A549 (cell line): ENCODE measurements at regions not wholly inside any gene's neighbourhood (a gene's known extent, or its start where the extent isn't known, plus 50 kb on each side); places are given as distances from the start of the nearest gene placed in this dataset.

ENCODE experiments used
- ATAC-seq, 2 experiments: fragments of 200-7000 bp in 1 of 2; fragments of >200 bp in 1 of 2; cut with Nextera tagmentation in 1 of 2; cut with Tn5 transposase in 1 of 2; 3 replicates each; pipeline versions ENCODE4 v1.8.0 to v1.9.1; 2018 to 2020; ENCODE audit warnings: mild to moderate bottlenecking in 1 of 2, moderate library complexity in 1 of 2
- CTCF ChIA-PET: fragments of 300-600 bp; sonication (Branson Sonifier 250); formaldehyde crosslinking; extraction: SDS; loops from one replicate; lab custom pipeline; 2021; ENCODE audit warnings: antibody characterized with exemption, inconsistent platforms; lab: Yijun Ruan, JAX
- POLR2A ChIA-PET: fragments of 350-600 bp; formaldehyde crosslinking; extraction: SDS; loops from one replicate; lab custom pipeline; 2021; ENCODE audit warnings: antibody characterized with exemption, inconsistent platforms; lab: Yijun Ruan, JAX
- DNase-seq, 2 experiments: peaks; one replicate each; pipeline versions ENCODE4 v3.0.0 to v3.0.0-alpha.2; 2011 to 2016; ENCODE audit warnings: low read depth in 1 of 2, low spot score in 1 of 2
- FAIRE-seq: peaks from 2 replicates; lab custom pipeline; 2011; peaks lifted over from hg19 to GRCh38; lab: Jason Lieb, UNC
- H3K27ac ChIP-seq, 2 experiments: fragments of >200 bp; sonication (Bioruptor Twin); formaldehyde crosslinking; 3 replicates each; pipeline ENCODE4 v1.5.1; 2016 to 2017
- H3K4me1 ChIP-seq: fragments of >200 bp; sonication (Bioruptor Twin); formaldehyde crosslinking; 3 replicates; pipeline ENCODE4 v1.6.1; 2016
- H3K4me2 ChIP-seq: fragments of >200 bp; sonication (Bioruptor Twin); formaldehyde crosslinking; 3 replicates; pipeline ENCODE4 v1.6.1; 2016
- H3K4me3 ChIP-seq: fragments of >200 bp; sonication (Bioruptor Twin); formaldehyde crosslinking; 3 replicates; pipeline ENCODE4 v1.5.1; 2016
- H3K9me3 ChIP-seq: fragments of >200 bp; sonication (Bioruptor Twin); formaldehyde crosslinking; 3 replicates; pipeline ENCODE4 v1.6.1; 2016
- BHLHE40 ChIP-seq: IDR thresholded peaks from 2 replicates; pipeline ENCODE4 v1.6.1; 2012; ENCODE audit warnings: low read depth, low read length, inconsistent platforms
- CHD2 ChIP-seq: fragments of 150-350 bp; IDR thresholded peaks from 2 replicates; pipeline ENCODE4 v1.6.1; 2014; ENCODE audit warnings: low read length; ENCODE audit not compliant: partially characterized antibody
- EHF ChIP-seq: fragments of 250-450 bp; sonication (Bioruptor Pico); IDR thresholded peaks from 2 replicates; pipeline ENCODE4 v1.5.0; 2020; ENCODE audit warnings: mild to moderate bottlenecking
- EHMT2 ChIP-seq: fragments of 200-600 bp; sonication (generic); IDR thresholded peaks from 2 replicates; pipeline ENCODE4 v1.6.1; 2016; ENCODE audit warnings: antibody characterized with exemption, low read depth, mild to moderate bottlenecking, moderate library complexity
- EP300 ChIP-seq, 2 experiments: fragments of >200 bp; sonication (Bioruptor Twin); formaldehyde crosslinking; IDR thresholded peaks; 2 replicates in 1 of 2; 3 replicates in 1 of 2; pipeline ENCODE4 v1.6.1; 2016 to 2017
- FOXS1 ChIP-seq: fragments of 250-450 bp; sonication (Bioruptor Pico); IDR thresholded peaks from 2 replicates; pipeline ENCODE4 v1.5.0; 2020; ENCODE audit warnings: mild to moderate bottlenecking, moderate library complexity
- HDAC2 ChIP-seq: fragments of 200-600 bp; sonication (generic); IDR thresholded peaks from 2 replicates; pipeline ENCODE4 v1.6.1; 2016
- HEYL ChIP-seq: fragments of 250-450 bp; sonication (Bioruptor Pico); IDR thresholded peaks from 2 replicates; pipeline ENCODE4 v1.8.0; 2021; ENCODE audit warnings: mild to moderate bottlenecking, moderate library complexity
- JUNB ChIP-seq: fragments of >200 bp; sonication (Bioruptor Twin); formaldehyde crosslinking; IDR thresholded peaks from 2 replicates; pipeline ENCODE4 v1.6.1; 2016
- KDM5A ChIP-seq: fragments of 200-600 bp; sonication (generic); IDR thresholded peaks from 2 replicates; pipeline ENCODE4 v1.6.1; 2016; ENCODE audit warnings: antibody characterized with exemption, mild to moderate bottlenecking
- MAFK ChIP-seq: fragments of 450-650 bp; IDR thresholded peaks from 2 replicates; pipeline ENCODE4 v1.6.1; 2014; ENCODE audit not compliant: partially characterized antibody
- MAZ ChIP-seq: fragments of 150-350 bp; IDR thresholded peaks from 2 replicates; pipeline ENCODE4 v1.6.1; 2014; ENCODE audit warnings: antibody characterized with exemption, low read depth, low read length, borderline replicate concordance
- MYC ChIP-seq: IDR thresholded peaks from 2 replicates; pipeline ENCODE4 v1.6.1; 2012; ENCODE audit warnings: mild to moderate bottlenecking, inconsistent platforms, low read length, improper control_type of control experiment, borderline replicate concordance
- NPAS2 ChIP-seq: fragments of 250-450 bp; sonication (Bioruptor Pico); IDR thresholded peaks from 2 replicates; pipeline ENCODE4 v1.8.0; 2022; ENCODE audit warnings: mild to moderate bottlenecking, moderate library complexity, borderline replicate concordance
- PHF8 ChIP-seq: fragments of 200-600 bp; sonication (generic); IDR thresholded peaks from 2 replicates; pipeline ENCODE4 v1.6.1; 2016; ENCODE audit warnings: low read depth, mild to moderate bottlenecking, antibody characterized with exemption, moderate library complexity, borderline replicate concordance
- POLR2AphosphoS2 ChIP-seq: conservative IDR thresholded peaks from 2 replicates; pipeline ENCODE4 v1.6.1; 2012; ENCODE audit warnings: low read length, improper control_type of control experiment, inconsistent platforms
- RAD21 ChIP-seq, 2 experiments: fragments of >200 bp in 1 of 2; sonication (Bioruptor Twin) in 1 of 2; formaldehyde crosslinking in 1 of 2; IDR thresholded peaks in 1 of 2; conservative IDR thresholded peaks in 1 of 2; 2 replicates in 1 of 2; 3 replicates in 1 of 2; pipeline ENCODE4 v1.6.1; 2012 to 2018; ENCODE audit warnings: inconsistent platforms in 1 of 2
- RNF2 ChIP-seq: fragments of 200-600 bp; sonication (generic); IDR thresholded peaks from 2 replicates; pipeline ENCODE4 v1.6.1; 2016; ENCODE audit warnings: low read depth, mild to moderate bottlenecking, antibody characterized with exemption, moderate library complexity, borderline replicate concordance
- TFCP2L1 ChIP-seq: fragments of 250-450 bp; sonication (Bioruptor Pico); IDR thresholded peaks from 2 replicates; pipeline ENCODE4 v1.5.0; 2021; ENCODE audit warnings: mild to moderate bottlenecking
- TP53 ChIP-seq: fragments of 250-450 bp; sonication (Bioruptor Pico); IDR thresholded peaks from 2 replicates; pipeline ENCODE4 v1.5.0; 2021; ENCODE audit warnings: mild to moderate bottlenecking, moderate library complexity
- ZC3H11A ChIP-seq: fragments of 450-650 bp; IDR thresholded peaks from 2 replicates; pipeline ENCODE4 v1.6.1; 2014; ENCODE audit warnings: antibody characterized with exemption, mild to moderate bottlenecking
- ZNF302 ChIP-seq: fragments of 250-450 bp; sonication (Bioruptor Pico); IDR thresholded peaks from 2 replicates; pipeline ENCODE4 v1.9.0; 2021; ENCODE audit warnings: inconsistent platforms, mild to moderate bottlenecking, moderate library complexity
- ZSCAN20 ChIP-seq: fragments of 250-450 bp; sonication (Bioruptor Pico); IDR thresholded peaks from 2 replicates; pipeline ENCODE4 v1.8.0; 2022; ENCODE audit warnings: mild to moderate bottlenecking, moderate library complexity
- WGBS: methylation state at CpG from one replicate; pipeline ENCODE4 v1.1.6; 2017; ENCODE audit errors: missing lambda C conversion rate; 5-methylcytosine and 5-hydroxymethylcytosine counted together
- TF ChIP-seq, protein P1 (sequence below): IDR thresholded peaks from 2 replicates; pipeline ENCODE4 v1.6.1; 2012; ENCODE audit warnings: low read depth, borderline replicate concordance
- TF ChIP-seq, protein P2 (sequence below): fragments of >200 bp; sonication (Bioruptor Twin); formaldehyde crosslinking; IDR thresholded peaks from 3 replicates; pipeline ENCODE4 v1.5.1; 2016
- TF ChIP-seq, protein P3 (sequence below): fragments of 450-650 bp; IDR thresholded peaks from 2 replicates; pipeline ENCODE4 v1.6.1; 2014; ENCODE audit warnings: antibody characterized with exemption

DNA sequence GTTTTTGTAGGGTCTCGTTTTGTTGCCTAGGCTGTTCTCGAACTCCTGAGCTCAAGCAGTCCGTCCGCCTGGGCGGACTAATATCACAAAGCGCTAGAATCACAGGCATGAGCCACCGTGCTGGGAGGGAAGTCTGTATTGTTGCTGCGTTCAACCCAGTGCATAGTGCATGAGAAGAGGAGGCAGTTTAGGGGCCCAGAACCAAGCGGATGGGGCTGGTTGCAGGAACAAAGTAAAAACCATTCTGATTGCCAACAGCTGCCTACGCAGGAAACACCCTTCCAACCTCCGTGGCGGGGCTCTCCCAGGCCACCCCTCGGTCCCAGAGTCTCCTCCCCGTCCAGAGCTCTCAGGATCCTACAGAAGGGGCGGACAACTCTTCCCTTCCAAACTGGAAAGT is 87.1 kb downstream of the ANXA2R start:
- Histone ChIP-seq H3K27ac (0 out of 6 replicates have a peak overlapping the region, but pooled peaks of 1 of the 2 experiments have one; percentile 9), H3K4me1 (peaks cover 19% of the 10 kb centered on the region), H3K4me2 (no peak overlapping the region), H3K4me3 (no peak overlapping the region), H3K9me3 (peaks cover 35% of the 10 kb centered on the region)
- WGBS: 91% methylated on average over 15 of the region's 15 CpGs
- POLR2A ChIA-PET: no interaction called here
- ATAC-seq (no peak), FAIRE-seq (no peak), DNase-seq (no peak)
- CTCF ChIA-PET: interaction anchor here (0.7 to 1.8 kb wide), 5 partner anchors 14 to 43 kb away, joined by 3 to 5 read pairs (median 4); no protein-coding TSS in a partner anchor
- no peak for TF ChIP-seq POLR2AphosphoS2

DNA sequence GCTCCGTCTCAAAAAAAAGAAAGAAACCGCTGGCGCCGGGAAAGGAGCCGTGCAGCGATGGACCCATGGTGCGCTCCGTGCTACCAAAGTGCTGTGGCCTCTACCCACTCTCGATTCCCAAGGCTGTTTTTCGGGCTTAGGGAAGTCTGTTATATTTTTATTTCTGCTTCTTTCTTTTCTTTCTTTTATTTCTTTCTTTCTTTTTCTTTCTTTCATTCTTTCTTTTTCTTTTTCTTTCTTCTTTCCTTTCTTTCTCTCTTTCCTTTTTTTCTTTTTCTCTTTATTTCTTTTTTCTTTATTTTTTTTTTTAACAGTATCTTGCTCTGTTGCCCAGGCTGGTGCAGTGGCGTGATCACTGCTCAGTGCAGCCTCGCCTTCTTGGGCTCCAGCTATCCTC is 87.5 kb downstream of the ANXA2R start:
- H3K9me3 ChIP-seq: peaks cover 35% of the 10 kb centered on the region
- H3K4me1 ChIP-seq: peaks cover 19% of the 10 kb centered on the region
- ATAC-seq: no peak
- no peak overlapping the region for H3K4me2 ChIP-seq
- no peak overlapping the region for H3K4me3 ChIP-seq
- peak overlapping the region in 1 of 2 experiments; percentile 99; a peak in 2 of 6 replicates for H3K27ac ChIP-seq
- TF ChIP-seq MAZ (no peak), NPAS2 (CRISPR knock-in tag) (no peak), JUNB (no peak), MAFK (no peak), ZSCAN20 (CRISPR knock-in tag) (no peak), HEYL (CRISPR knock-in tag) (no peak), PHF8 (no peak), ZNF302 (CRISPR knock-in tag) (no peak), MYC (no peak), CHD2 (no peak), KDM5A (no peak), POLR2AphosphoS2 (no peak), TFCP2L1 (CRISPR knock-in tag) (no peak), EHF (CRISPR knock-in tag) (no peak), RAD21 (conservative IDR thresholded peaks at IDR 0.05 in 1 of 2, IDR thresholded peaks at IDR 0.05 in 1 of 2) (no peak), TP53 (CRISPR knock-in tag) (no peak)
- TF ChIP-seq, protein P1, sequence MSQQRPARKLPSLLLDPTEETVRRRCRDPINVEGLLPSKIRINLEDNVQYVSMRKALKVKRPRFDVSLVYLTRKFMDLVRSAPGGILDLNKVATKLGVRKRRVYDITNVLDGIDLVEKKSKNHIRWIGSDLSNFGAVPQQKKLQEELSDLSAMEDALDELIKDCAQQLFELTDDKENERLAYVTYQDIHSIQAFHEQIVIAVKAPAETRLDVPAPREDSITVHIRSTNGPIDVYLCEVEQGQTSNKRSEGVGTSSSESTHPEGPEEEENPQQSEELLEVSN: no peak
- TF ChIP-seq, protein P2, sequence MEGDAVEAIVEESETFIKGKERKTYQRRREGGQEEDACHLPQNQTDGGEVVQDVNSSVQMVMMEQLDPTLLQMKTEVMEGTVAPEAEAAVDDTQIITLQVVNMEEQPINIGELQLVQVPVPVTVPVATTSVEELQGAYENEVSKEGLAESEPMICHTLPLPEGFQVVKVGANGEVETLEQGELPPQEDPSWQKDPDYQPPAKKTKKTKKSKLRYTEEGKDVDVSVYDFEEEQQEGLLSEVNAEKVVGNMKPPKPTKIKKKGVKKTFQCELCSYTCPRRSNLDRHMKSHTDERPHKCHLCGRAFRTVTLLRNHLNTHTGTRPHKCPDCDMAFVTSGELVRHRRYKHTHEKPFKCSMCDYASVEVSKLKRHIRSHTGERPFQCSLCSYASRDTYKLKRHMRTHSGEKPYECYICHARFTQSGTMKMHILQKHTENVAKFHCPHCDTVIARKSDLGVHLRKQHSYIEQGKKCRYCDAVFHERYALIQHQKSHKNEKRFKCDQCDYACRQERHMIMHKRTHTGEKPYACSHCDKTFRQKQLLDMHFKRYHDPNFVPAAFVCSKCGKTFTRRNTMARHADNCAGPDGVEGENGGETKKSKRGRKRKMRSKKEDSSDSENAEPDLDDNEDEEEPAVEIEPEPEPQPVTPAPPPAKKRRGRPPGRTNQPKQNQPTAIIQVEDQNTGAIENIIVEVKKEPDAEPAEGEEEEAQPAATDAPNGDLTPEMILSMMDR: no peak
- TF ChIP-seq, all 56 proteins: peak for 0
- no peak for FAIRE-seq
- CTCF ChIA-PET: interaction anchor here (0.7 to 1.8 kb wide), 3 partner anchors 19 to 43 kb away, joined by 3 to 5 read pairs (median 5); no protein-coding TSS in a partner anchor
- POLR2A ChIA-PET: no interaction called here
- WGBS: 94% methylated on average over 12 of the region's 12 CpGs
- no peak for DNase-seq

DNA sequence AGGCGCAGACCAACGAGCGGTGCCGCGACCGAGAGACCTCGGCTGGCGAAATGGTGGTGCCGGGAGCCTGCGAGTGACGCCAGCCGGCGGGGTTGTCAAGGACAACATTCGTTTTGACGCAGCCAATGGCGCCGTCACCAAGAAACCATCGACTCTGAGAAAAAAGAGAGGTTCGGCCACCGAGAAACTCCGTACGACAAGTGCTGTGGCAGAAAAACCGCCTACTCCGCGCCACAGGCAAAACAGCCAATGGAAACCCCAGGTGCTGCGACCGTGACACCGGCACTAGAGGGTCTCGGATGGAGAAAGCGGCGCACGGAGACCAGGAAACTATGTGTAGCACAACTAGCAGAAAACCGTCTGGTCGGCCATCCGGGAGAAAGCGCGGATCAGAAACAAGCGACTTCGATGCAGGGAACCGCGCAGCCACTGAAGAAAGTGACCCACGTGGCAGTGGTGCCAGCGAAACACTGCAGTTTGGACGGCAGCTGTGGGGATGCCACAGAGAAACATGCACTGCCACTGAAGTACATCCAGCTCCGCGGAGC is 88.8 kb downstream of the ANXA2R start:
- ATAC-seq: no peak
- FAIRE-seq: no peak
- WGBS: 95% methylated on average over 46 of the region's 46 CpGs
- Histone ChIP-seq H3K4me2 (peak overlapping the region; percentile 89), H3K27ac (peak overlapping the region; percentile 95 to 99), H3K4me1 (peaks cover 19% of the 10 kb centered on the region), H3K4me3 (peak overlapping the region; percentile 9; the same call in 1 of the 3 replicates), H3K9me3 (peaks cover 35% of the 10 kb centered on the region)
- ChIA-PET CTCF (interaction anchor here (1.4 to 6.2 kb wide), 4 partner anchors 20 to 112 kb away, joined by 3 to 82 read pairs (median 6); no protein-coding TSS in a partner anchor), POLR2A (no interaction called here)
- DNase-seq: no peak
- TF ChIP-seq HEYL (CRISPR knock-in tag) (no peak), BHLHE40 (no peak), JUNB (no peak), FOXS1 (CRISPR knock-in tag) (no peak), NPAS2 (CRISPR knock-in tag) (no peak), ZC3H11A (no peak), MAFK (no peak), MAZ (no peak), EHMT2 (no peak), RNF2 (no peak), EP300 (IDR thresholded peaks at IDR 0.05) (no peak), HDAC2 (no peak)
- TF ChIP-seq, protein P3, sequence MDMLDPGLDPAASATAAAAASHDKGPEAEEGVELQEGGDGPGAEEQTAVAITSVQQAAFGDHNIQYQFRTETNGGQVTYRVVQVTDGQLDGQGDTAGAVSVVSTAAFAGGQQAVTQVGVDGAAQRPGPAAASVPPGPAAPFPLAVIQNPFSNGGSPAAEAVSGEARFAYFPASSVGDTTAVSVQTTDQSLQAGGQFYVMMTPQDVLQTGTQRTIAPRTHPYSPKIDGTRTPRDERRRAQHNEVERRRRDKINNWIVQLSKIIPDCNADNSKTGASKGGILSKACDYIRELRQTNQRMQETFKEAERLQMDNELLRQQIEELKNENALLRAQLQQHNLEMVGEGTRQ: no peak
- TF ChIP-seq, protein P2: no peak
- TF ChIP-seq, protein P1: no peak
